ACC112 (cell line): ENCODE measurements at regions not wholly inside any gene's neighbourhood (a gene's known extent, or its start where the extent isn't known, plus 50 kb on each side); places are given as distances from the start of the nearest gene placed in this dataset.
A peak's percentile ranks its signal among the peaks of the same experiment; 100 is the strongest.

ENCODE experiments used
- H2AFZ ChIP-seq: fragments of 200-600 bp; sonication (generic); one replicate; pipeline ENCODE4 v1.6.0; 2017; ENCODE audit warnings: antibody characterized with exemption, low read length; ENCODE audit not compliant: unreplicated experiment
- H3K27ac ChIP-seq: fragments of 200-600 bp; sonication (generic); 2 replicates; pipeline ENCODE4 v1.5.1; 2014; ENCODE audit warnings: low read depth, mild to moderate bottlenecking, antibody characterized with exemption, low read length, moderate library complexity
- H3K27me3 ChIP-seq: fragments of 200-600 bp; sonication (generic); 2 replicates; pipeline ENCODE4 v1.6.1; 2014; ENCODE audit warnings: mild to moderate bottlenecking, antibody characterized with exemption, low read length, moderate library complexity, mixed read lengths; ENCODE audit not compliant: insufficient read depth
- H3K36me3 ChIP-seq: fragments of 200-600 bp; sonication (generic); 2 replicates; pipeline ENCODE4 v1.6.1; 2016; ENCODE audit warnings: mild to moderate bottlenecking, antibody characterized with exemption, low read length, moderate library complexity, mixed read lengths; ENCODE audit not compliant: insufficient read depth
- H3K4me1 ChIP-seq: fragments of 200-600 bp; sonication (generic); one replicate; pipeline ENCODE4 v1.6.1; 2016; ENCODE audit warnings: low read length, mixed read lengths; ENCODE audit not compliant: insufficient read depth, unreplicated experiment, control insufficient read depth
- H3K4me3 ChIP-seq: fragments of 200-600 bp; sonication (generic); 2 replicates; pipeline ENCODE4 v1.5.1; 2014; ENCODE audit warnings: mild to moderate bottlenecking, low read depth, low read length
- H3K79me2 ChIP-seq: fragments of 200-600 bp; sonication (generic); one replicate; pipeline ENCODE4 v1.6.0; 2016; ENCODE audit warnings: low read length; ENCODE audit not compliant: control insufficient read depth, unreplicated experiment, insufficient read depth

DNA sequence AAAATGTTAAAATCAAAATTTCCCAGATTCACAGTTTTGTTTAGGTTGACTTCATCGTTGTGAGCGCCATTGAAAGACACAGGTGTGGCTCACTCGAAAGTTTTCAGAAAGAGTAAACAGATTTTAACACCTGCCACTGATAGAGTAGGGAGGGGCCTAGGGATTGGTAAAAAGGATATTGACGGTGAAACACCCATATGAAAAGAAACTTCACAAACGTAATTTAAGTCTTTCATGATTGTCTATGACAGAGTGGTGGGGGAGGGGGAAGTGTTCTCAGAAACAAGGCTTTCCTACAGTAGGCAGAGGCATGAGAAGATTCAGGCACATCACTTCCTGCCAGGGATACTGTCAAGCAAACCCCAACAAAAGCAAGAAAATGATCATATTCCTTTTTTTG, 101.4 kb downstream of the PERP start:
- no peaks in the 10 kb centered on the region for H3K79me2 ChIP-seq
- no peak overlapping the region for H3K4me3 ChIP-seq
- no peaks in the 10 kb centered on the region for H3K27me3 ChIP-seq
- H3K4me1 ChIP-seq = peaks cover 8% of the 10 kb centered on the region
- H2AFZ ChIP-seq = no peak overlapping the region
- H3K27ac ChIP-seq = no peak overlapping the region
- H3K36me3 ChIP-seq = no peaks in the 10 kb centered on the region

DNA sequence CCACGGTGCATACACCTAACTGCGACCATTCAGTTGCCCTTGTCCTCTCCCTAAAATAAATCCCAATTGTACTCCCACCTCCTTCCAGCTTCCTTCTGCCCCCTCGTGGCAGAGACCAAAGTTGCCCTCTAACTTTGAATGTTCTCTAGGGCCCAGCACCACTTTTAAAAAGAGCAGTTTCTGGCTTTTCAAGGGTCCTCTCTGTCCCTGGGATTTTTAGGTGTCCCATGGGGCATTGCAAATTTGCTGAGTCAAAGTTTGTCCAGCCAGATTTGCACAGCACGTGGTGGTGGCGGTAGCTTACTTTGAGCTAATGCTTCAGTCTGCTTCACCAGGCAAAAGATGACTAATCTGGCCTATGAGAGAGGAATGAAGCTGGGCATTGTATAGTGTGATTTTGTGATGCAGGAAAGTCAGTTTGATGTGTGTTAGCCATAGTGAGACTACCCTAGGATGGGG, 100.2 kb downstream of the PERP start:
- Histone ChIP-seq H3K27me3 (no peaks in the 10 kb centered on the region), H3K79me2 (no peaks in the 10 kb centered on the region), H3K4me3 (no peak overlapping the region), H3K4me1 (peaks cover 8% of the 10 kb centered on the region), H2AFZ (no peak overlapping the region), H3K36me3 (no peaks in the 10 kb centered on the region), H3K27ac (no peak overlapping the region)

DNA sequence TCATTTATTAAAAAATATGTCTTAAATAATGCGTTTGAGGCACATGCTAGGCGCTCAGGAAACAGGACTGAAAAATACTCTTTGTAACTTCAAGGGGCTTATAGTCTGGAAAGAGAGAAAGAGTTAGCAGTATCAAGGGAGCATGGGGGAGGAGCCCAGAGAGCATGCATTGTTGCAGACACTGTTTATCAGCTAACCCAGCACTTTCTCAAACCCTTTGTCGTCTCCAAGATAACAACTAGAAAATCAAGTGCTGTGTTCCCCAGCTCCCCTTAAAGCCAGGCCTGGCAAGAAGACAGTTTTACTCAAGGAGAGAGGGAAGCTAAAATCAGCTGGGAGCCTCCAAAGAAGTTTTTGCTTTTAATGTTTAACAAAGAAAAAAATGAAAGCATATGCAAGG, 98.4 kb downstream of the PERP start:
- Histone ChIP-seq H3K36me3 (no peaks in the 10 kb centered on the region), H3K4me3 (no peak overlapping the region), H3K79me2 (no peaks in the 10 kb centered on the region), H3K27me3 (no peaks in the 10 kb centered on the region), H2AFZ (no peak overlapping the region), H3K4me1 (peaks cover 8% of the 10 kb centered on the region), H3K27ac (no peak overlapping the region)

DNA sequence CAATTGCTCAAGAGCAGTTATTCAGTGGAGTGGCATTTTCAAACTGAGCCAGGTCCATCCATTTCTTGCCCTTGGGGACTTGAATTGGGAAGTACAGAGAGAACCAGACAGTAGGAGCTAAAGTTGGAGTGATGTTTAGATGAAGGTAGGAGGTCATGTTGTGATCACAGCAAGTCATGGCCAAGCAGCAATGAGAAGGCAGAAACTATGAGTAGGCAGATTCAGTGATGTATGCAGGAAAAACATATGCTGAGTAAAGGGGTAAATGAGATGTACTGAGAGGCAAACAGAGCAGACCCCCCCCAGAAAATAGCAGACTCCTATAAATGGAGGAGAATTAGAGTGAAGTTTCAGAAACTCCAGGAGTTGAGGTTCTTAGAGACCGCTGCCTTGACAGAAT, 95.8 kb downstream of the PERP start:
- no peak overlapping the region for H2AFZ ChIP-seq
- no peak overlapping the region for H3K4me3 ChIP-seq
- no peaks in the 10 kb centered on the region for H3K79me2 ChIP-seq
- no peaks in the 10 kb centered on the region for H3K27me3 ChIP-seq
- no peaks in the 10 kb centered on the region for H3K36me3 ChIP-seq
- peaks cover 8% of the 10 kb centered on the region for H3K4me1 ChIP-seq
- no peak overlapping the region for H3K27ac ChIP-seq

DNA sequence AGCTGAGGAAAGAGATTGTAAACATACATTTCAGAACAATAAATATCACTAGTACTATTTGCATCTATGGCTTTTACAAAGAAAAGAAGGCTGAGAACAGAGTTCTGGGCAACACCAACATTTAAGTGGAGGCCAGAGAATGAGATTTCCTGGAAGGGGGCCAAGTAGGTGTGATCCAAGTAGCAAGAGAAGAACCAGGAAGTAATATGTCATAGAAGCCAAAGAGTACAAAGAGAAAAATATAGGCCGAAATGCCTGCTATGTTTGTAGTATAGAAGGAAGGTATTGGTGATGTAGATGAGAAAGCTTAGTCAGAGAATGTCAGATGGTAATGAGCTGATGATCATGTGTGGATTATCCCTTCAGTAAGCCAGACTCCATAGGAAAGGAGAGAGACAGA, 94.5 kb downstream of the PERP start:
- no peaks in the 10 kb centered on the region for H3K36me3 ChIP-seq
- no peaks in the 10 kb centered on the region for H3K79me2 ChIP-seq
- H3K4me1 ChIP-seq = peaks cover 8% of the 10 kb centered on the region
- no peaks in the 10 kb centered on the region for H3K27me3 ChIP-seq
- H3K27ac ChIP-seq = no peak overlapping the region
- no peak overlapping the region for H2AFZ ChIP-seq
- no peak overlapping the region for H3K4me3 ChIP-seq

DNA sequence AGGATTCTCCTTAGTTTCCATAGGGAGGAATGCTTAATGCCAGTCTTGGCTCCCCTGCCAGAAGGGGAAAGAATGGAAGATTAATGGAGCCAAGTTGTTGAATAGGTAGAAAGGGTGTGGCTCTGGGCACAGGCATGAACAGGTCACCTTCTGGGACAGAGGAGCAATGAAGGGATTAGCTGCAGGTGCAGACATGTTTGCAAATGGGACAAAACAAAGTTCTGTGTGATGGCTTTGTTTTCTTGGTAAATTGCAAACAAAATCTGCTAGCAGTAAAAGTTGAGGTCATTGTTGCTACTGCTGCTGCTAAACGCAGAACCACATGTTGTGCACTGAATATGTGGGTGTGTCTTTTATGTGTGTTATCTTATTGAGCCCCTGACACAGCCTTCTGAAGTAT, 93.3 kb downstream of the PERP start:
- Histone ChIP-seq H3K4me1 (peaks cover 8% of the 10 kb centered on the region), H2AFZ (no peak overlapping the region), H3K27me3 (no peaks in the 10 kb centered on the region), H3K36me3 (no peaks in the 10 kb centered on the region), H3K27ac (no peak overlapping the region), H3K4me3 (no peak overlapping the region), H3K79me2 (no peaks in the 10 kb centered on the region)

DNA sequence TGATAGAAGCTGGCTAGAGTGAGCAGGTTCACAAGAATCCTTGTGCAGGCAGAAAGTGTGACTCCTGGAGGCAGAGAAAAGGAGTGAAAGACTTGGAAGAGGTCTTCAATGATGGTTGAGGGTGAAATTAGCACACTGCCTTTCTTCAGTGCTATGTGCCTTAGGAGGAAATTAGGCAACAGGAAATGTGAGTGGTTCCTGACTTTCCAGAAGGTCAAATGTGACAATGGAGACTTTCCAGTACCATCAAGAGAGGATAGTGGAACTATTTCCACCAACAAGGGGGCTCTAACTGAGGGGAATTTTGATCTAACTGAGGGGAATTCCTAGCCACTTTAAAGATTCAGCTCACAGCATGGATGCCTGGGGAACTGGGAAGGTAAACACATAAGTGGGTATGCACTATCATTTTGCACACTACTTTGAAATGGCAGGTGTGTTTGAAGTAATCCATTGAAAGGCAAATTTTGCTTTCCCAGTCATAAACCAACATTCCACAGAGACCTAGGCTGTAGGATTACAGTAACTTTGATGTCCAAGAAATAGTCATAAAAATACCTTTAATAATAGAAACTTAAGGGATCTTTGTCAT, 90.0 kb downstream of the PERP start:
- no peaks in the 10 kb centered on the region for H3K36me3 ChIP-seq
- H3K79me2 ChIP-seq = no peaks in the 10 kb centered on the region
- H3K4me1 ChIP-seq = peaks cover 8% of the 10 kb centered on the region
- no peak overlapping the region for H3K27ac ChIP-seq
- no peaks in the 10 kb centered on the region for H3K27me3 ChIP-seq
- peak overlapping the region; percentile 65 for H2AFZ ChIP-seq
- H3K4me3 ChIP-seq = no peak overlapping the region

DNA sequence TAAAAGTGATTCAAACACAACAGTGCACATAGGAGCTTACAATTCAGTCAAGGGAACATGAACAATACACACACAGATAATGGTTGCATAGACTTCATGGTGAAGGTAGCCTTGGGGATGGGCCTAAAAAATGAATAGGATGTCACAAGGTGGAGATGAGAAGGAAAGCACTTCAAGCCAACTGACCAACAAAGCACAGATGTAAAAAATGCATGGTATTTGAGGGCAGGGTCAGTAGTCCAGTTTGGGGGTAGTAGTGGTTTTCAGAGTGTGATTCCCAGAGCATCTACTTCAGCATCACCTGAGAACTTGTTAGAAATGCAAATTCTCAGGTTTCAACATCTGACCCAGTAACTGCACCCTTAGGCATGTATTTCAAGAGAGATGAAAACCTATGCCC, 88.9 kb downstream of the PERP start:
- Histone ChIP-seq H2AFZ (no peak overlapping the region), H3K27me3 (no peaks in the 10 kb centered on the region), H3K36me3 (no peaks in the 10 kb centered on the region), H3K79me2 (no peaks in the 10 kb centered on the region), H3K27ac (no peak overlapping the region), H3K4me3 (no peak overlapping the region), H3K4me1 (peaks cover 8% of the 10 kb centered on the region)

DNA sequence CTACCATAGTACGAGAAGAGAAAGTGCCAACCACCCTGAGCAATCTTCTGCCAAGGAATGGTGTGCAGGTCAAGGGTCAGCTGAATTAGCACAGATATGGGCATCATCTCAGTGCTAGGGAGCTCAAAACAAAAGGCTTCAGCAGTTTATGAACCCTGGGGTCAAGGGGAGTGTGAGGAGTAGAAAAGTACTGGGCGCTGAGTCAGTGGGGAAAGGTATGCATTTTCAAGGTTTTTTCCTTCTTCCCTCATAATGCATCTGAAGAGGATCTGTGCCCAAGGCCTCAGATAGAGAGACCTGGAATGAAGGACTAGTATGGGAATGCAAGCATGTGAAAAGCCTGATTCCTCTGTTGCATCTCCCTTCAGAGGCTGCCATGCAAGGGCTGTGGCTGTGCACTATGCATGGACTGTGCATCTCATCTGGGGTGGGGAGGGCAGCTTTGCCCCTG, 81.7 kb downstream of the PERP start:
- Histone ChIP-seq H3K36me3 (no peaks in the 10 kb centered on the region), H3K79me2 (no peaks in the 10 kb centered on the region), H3K4me1 (no peaks in the 10 kb centered on the region), H3K27me3 (peaks cover 13% of the 10 kb centered on the region), H3K27ac (no peak overlapping the region), H2AFZ (no peak overlapping the region), H3K4me3 (no peak overlapping the region)

DNA sequence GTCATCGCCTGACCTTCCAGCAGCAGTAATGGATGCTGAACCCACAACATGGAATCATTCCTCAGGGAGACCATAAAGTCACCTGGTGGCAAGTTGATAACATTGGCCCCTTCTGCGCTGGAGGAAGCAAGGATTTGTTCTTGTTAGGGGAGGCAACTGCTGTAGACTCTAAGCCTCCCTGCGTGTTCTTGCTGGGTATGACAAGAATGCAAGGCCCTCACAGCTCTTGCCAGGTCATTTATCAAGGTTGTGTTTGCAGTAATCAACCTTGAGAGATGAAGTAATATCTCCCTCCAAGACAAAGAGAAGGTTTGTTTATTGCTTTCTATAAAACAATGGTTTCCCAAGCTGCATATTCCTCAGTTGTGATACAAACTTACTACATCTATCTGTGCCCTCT, 80.9 kb downstream of the PERP start:
- Histone ChIP-seq H3K36me3 (no peaks in the 10 kb centered on the region), H3K4me1 (no peaks in the 10 kb centered on the region), H3K27ac (no peak overlapping the region), H2AFZ (no peak overlapping the region), H3K27me3 (peaks cover 13% of the 10 kb centered on the region), H3K79me2 (no peaks in the 10 kb centered on the region), H3K4me3 (no peak overlapping the region)

DNA sequence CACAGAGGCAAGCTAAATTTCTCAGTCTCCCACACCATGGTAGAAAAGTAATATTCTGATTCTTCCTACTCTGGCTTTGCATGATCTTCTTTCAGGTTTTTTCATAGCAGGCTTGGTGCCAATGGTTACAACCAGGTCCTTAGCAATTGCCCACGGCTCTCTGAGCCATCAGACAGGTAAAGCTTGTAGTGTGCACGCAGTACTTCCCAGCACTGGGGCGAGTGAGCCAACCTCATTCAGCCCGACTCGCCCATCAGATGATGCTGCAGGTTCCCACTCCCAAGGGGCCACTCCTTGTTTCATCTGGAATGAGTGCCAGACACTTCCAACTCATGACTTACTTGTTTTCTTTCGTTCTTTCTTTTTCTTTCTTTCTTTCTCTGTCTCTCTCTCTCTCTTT, 78.3 kb downstream of the PERP start:
- Histone ChIP-seq H3K4me1 (no peaks in the 10 kb centered on the region), H2AFZ (no peak overlapping the region), H3K36me3 (no peaks in the 10 kb centered on the region), H3K4me3 (no peak overlapping the region), H3K27me3 (peaks cover 13% of the 10 kb centered on the region), H3K79me2 (no peaks in the 10 kb centered on the region), H3K27ac (no peak overlapping the region)
